ENCODE measurements at regions not wholly inside any gene's neighbourhood (a gene's known extent, or its start where the extent isn't known, plus 50 kb on each side); places are given as distances from the start of the nearest gene placed in this dataset.

DNA sequence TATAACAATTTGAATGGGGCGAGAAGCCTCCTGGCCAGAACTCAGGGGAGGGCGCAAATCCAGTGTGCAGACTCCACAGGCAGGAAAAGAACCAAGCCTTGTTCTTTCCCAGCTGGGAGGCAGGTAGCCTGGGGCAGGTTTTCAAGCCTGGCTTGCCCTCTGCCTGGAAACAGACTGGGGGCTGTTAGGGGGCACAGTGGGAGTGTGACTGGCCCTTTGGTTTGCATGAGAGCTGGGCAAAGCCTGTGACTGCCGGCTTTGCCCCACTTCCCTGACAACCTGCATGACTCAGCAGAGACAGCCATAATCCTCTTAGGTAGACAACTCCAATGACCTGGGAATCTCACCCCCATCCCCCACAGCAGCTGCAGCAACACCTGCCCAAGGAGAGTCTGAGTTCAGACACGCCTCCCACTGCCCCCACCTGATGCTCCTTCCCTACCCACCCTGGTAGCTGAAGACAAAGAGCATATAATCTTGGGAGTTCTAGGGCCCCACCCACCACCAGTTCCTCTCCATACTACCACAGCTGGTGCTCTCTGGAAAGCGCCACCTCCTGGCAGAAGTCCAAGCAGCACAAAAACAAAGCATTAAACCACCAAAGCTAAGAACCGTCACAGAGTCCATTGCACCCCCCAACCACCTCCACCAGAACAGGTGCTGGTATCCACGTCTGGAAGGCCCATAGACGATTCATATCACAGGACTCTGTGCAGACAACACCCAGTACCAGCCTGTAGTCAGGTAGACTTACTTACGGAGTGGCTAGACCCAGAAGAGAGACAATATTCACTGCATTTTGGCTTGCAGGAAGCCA lies 402.5 kb downstream of the STK39 start:
- H3K4ac ChIP-seq (replicated peaks; ENCODE audit: insufficient read length, low read depth, low read length): no peak overlapping the region
- peak overlapping the region; percentile 4 for H2BK5ac ChIP-seq (ENCODE audit: low read depth, low read length)
- H4K5ac ChIP-seq (ENCODE audit: insufficient read length, low read depth, low read length): peak overlapping the region; percentile 34
- no peak overlapping the region for H3K23ac ChIP-seq (ENCODE audit: insufficient read length)
- no peak overlapping the region for H3K14ac ChIP-seq (ENCODE audit: insufficient read length)
- ChIA-PET POLR2A (ENCODE audit: partially characterized antibody) (interaction anchor here (0.6 to 1.4 kb wide), 4 partner anchors 17 to 156 kb away, joined by 3 to 5 read pairs (median 4); no protein-coding TSS in a partner anchor), CTCF (ENCODE audit: partially characterized antibody) (interaction anchor here (0.8 to 3.0 kb wide), 20 partner anchors 8 to 295 kb away, joined by 3 to 15 read pairs (median 4); no protein-coding TSS in a partner anchor)
- H3K9me3 ChIP-seq (ENCODE audit: insufficient read depth in 2 of 2, low read depth in 1 of 2, low read length in 1 of 2): peaks cover 2 to 22% of the 10 kb centered on the region in 2 experiments; a peak in 3 of 4 replicates
- no peaks in the 10 kb centered on the region for H3K23me2 ChIP-seq (ENCODE audit: low read depth, low read length)
- H2BK12ac ChIP-seq (ENCODE audit: low read depth, low read length): peak overlapping the region; percentile 55; the same call in 1 of the 2 replicates
- no peak overlapping the region for H3K56ac ChIP-seq (replicated peaks; ENCODE audit: insufficient read length, low read depth, low read length)
- no peaks in the 10 kb centered on the region for H3K27me3 ChIP-seq (replicated peaks in 1 of 4; ENCODE audit: control insufficient read depth in 3 of 4, extremely low read depth in 1 of 4, insufficient read depth in 3 of 4, low read length in 3 of 4)
- no peaks in the 10 kb centered on the region for H4K20me1 ChIP-seq (replicated peaks in 1 of 2; ENCODE audit: control insufficient read depth in 1 of 2, insufficient read depth in 2 of 2, low read length in 2 of 2)
- DNase-seq (ENCODE audit: low read depth in 1 of 2, low spot score in 2 of 2) (peak; percentile 47 to 75), FAIRE-seq (no peak)
- no peak overlapping the region for H3K4me2 ChIP-seq (ENCODE audit: insufficient read depth in 1 of 2, low read depth in 2 of 2, low read length in 2 of 2)
- H3K18ac ChIP-seq (ENCODE audit: extremely low read depth, low read length): peak overlapping the region; percentile 75
- H3K4me1 ChIP-seq (replicated peaks in 1 of 4; ENCODE audit: control insufficient read depth in 3 of 4, insufficient read depth in 4 of 4, low read length in 3 of 4): no peaks in the 10 kb centered on the region; a peak in 2 of 7 replicates
- no peaks in the 10 kb centered on the region for H3K79me1 ChIP-seq (ENCODE audit: low read depth, low read length)
- peak overlapping the region; percentile 98; the same call in 1 of the 2 replicates for H2BK20ac ChIP-seq (ENCODE audit: low read length)
- H4K8ac ChIP-seq (ENCODE audit: extremely low read depth, insufficient read depth, low read length): no peak overlapping the region
- H3K79me2 ChIP-seq (ENCODE audit: control insufficient read depth in 1 of 2, insufficient read depth in 2 of 2, low read length in 2 of 2): no peaks in the 10 kb centered on the region
- H3K4me3 ChIP-seq (ENCODE audit: extremely low read depth in 1 of 4, insufficient read depth in 2 of 4, low read depth in 3 of 4, low read length in 4 of 4): no peak overlapping the region
- WGBS, 2 experiments (ENCODE audit: extremely low coverage in 1 of 2, insufficient coverage in 1 of 2, insufficient read length in 1 of 2, insufficient replicate concordance in 2 of 2, low coverage in 1 of 2, low lambda C conversion rate in 2 of 2, missing lambda C conversion rate in 1 of 2): 88% methylated on average over 8 of the region's 9 CpGs; no CpG with 5 or more reads in 1 of the 2 experiments
- no peak overlapping the region for H2BK15ac ChIP-seq (ENCODE audit: low read length)
- no peak overlapping the region for H2AK5ac ChIP-seq (ENCODE audit: low read depth, low read length)
- no peaks in the 10 kb centered on the region for H3K36me3 ChIP-seq (ENCODE audit: control insufficient read depth in 2 of 4, insufficient read depth in 4 of 4, low read length in 3 of 4)
- no peak overlapping the region for H3K27ac ChIP-seq (ENCODE audit: low read depth, low read length)
- no peak overlapping the region for H3K9ac ChIP-seq (replicated peaks in 1 of 4; ENCODE audit: extremely low read depth in 1 of 4, low read depth in 3 of 4, low read length in 3 of 4)
- no peak for TF ChIP-seq PHF8 (conservative IDR thresholded peaks at IDR 0.05; ENCODE audit: low read depth, low read length)
- TF ChIP-seq BACH1 (IDR thresholded peaks at IDR 0.05; ENCODE audit: low read length): peak; percentile 86
- no peak for TF ChIP-seq TAF1 (IDR thresholded peaks at IDR 0.05; ENCODE audit: low read depth, low read length)
- TF ChIP-seq, protein P1, sequence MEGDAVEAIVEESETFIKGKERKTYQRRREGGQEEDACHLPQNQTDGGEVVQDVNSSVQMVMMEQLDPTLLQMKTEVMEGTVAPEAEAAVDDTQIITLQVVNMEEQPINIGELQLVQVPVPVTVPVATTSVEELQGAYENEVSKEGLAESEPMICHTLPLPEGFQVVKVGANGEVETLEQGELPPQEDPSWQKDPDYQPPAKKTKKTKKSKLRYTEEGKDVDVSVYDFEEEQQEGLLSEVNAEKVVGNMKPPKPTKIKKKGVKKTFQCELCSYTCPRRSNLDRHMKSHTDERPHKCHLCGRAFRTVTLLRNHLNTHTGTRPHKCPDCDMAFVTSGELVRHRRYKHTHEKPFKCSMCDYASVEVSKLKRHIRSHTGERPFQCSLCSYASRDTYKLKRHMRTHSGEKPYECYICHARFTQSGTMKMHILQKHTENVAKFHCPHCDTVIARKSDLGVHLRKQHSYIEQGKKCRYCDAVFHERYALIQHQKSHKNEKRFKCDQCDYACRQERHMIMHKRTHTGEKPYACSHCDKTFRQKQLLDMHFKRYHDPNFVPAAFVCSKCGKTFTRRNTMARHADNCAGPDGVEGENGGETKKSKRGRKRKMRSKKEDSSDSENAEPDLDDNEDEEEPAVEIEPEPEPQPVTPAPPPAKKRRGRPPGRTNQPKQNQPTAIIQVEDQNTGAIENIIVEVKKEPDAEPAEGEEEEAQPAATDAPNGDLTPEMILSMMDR (IDR thresholded peaks at IDR 0.05; ENCODE audit: control extremely low read depth in 1 of 3, insufficient read depth in 1 of 3, low read depth in 1 of 3, low read length in 3 of 3): peak; percentile 26 to 42 (median 41)
- TF ChIP-seq KDM5A (IDR thresholded peaks at IDR 0.05; ENCODE audit: low read length): no peak
- TF ChIP-seq CBX8 (IDR thresholded peaks at IDR 0.05; ENCODE audit: borderline replicate concordance, low read depth, low read length): no peak
- peak; percentile 81 for TF ChIP-seq MAFK (IDR thresholded peaks at IDR 0.05; ENCODE audit: low read depth, low read length)
- TF ChIP-seq RAD21 (IDR thresholded peaks at IDR 0.05 in 1 of 2, conservative IDR thresholded peaks at IDR 0.05 in 1 of 2; ENCODE audit: low read depth in 2 of 2, low read length in 2 of 2): peak; percentile 35 to 51; a peak in 3 of 4 replicates
- peak overlapping the region; percentile 5 for H4K91ac ChIP-seq (replicated peaks; ENCODE audit: insufficient read length, low read length)
- H2AFZ ChIP-seq (ENCODE audit: low read length): no peak overlapping the region
- no peak overlapping the region for H2BK120ac ChIP-seq (replicated peaks; ENCODE audit: low read depth, low read length)
